NCI-H2196 (cell line): ENCODE measurements at regions not wholly inside any gene's neighbourhood (a gene's known extent, or its start where the extent isn't known, plus 50 kb on each side); places are given as distances from the start of the nearest gene placed in this dataset.
"Not testable (repeated sequence)": the region's sequence is repeated elsewhere in the genome, so short reads cannot be mapped to it uniquely, and the experiment has no call there.

Experiments
- DNase-seq: peaks from one replicate; lab custom pipeline; 2025; ENCODE audit not compliant: unreplicated experiment; lab: John Stamatoyannopoulos, UW

GRCh38 chr9:82880336-82881050 is 182.4 kb downstream of the RASEF start:
- DNase-seq = no peak

GRCh38 chr9:82882138-82882537 is 180.8 kb downstream of the RASEF start:
- DNase-seq = no peak

- no peak for DNase-seq
Measured at GRCh38 chr9:82882748-82883147, 180.2 kb downstream of the RASEF start.

GRCh38 chr9:82883436-82883835 is 179.5 kb downstream of the RASEF start:
- DNase-seq = no peak

GRCh38 chr9:82883974-82884373 is 179.0 kb downstream of the RASEF start:
- not testable (repeated sequence) for DNase-seq

- no peak for DNase-seq
Measured at GRCh38 chr9:82890401-82890800, 172.5 kb downstream of the RASEF start.

GRCh38 chr9:82890865-82891264 is 172.1 kb downstream of the RASEF start:
- no peak for DNase-seq

GRCh38 chr9:82891321-82891720 is 171.6 kb downstream of the RASEF start:
- no peak for DNase-seq

- no peak for DNase-seq
Measured at GRCh38 chr9:82893549-82893948, 169.4 kb downstream of the RASEF start.

GRCh38 chr9:82894548-82894947 is 168.4 kb downstream of the RASEF start:
- DNase-seq = no peak

- no peak for DNase-seq
Measured at GRCh38 chr9:82894961-82895821, 167.8 kb downstream of the RASEF start.

- no peak for DNase-seq
Measured at GRCh38 chr9:82895822-82896110, 167.2 kb downstream of the RASEF start.

- no peak for DNase-seq
Measured at GRCh38 chr9:82903503-82903902, 159.4 kb downstream of the RASEF start.

- DNase-seq = no peak
Measured at GRCh38 chr9:82911996-82912395, 150.9 kb downstream of the RASEF start.

- DNase-seq = peak; percentile 27
Measured at GRCh38 chr9:82912645-82913044, 150.3 kb downstream of the RASEF start.

- not testable (repeated sequence) for DNase-seq
Measured at GRCh38 chr9:82916238-82916637, 146.7 kb downstream of the RASEF start.

- no peak for DNase-seq
Measured at GRCh38 chr9:82920154-82920553, 142.8 kb downstream of the RASEF start.

- DNase-seq = no peak
Measured at GRCh38 chr9:82922686-82923085, 140.3 kb downstream of the RASEF start.

- DNase-seq = peak; percentile 84
Measured at GRCh38 chr9:82923092-82923911, 139.6 kb downstream of the RASEF start.

GRCh38 chr9:82923912-82924605 is 138.9 kb downstream of the RASEF start:
- peak; percentile 62 for DNase-seq
